Right hindlimb (tissue), 1 donor: ENCODE measurements at regions not wholly inside any gene's neighbourhood (a gene's known extent, or its start where the extent isn't known, plus 50 kb on each side); places are given as distances from the start of the nearest gene placed in this dataset.
"Not testable (repeated sequence)": the region's sequence is repeated elsewhere in the genome, so short reads cannot be mapped to it uniquely, and the experiment has no call there.

Experiments used
- DNase-seq: peaks from one replicate; pipeline ENCODE4 v3.0.0-alpha.2; 2018

GRCh38 chr12:83660727-83661358 is 974.1 kb downstream of the TMTC2 start:
- DNase-seq, result no peak

GRCh38 chr12:83659321-83659720 is 972.6 kb downstream of the TMTC2 start:
- no peak for DNase-seq

GRCh38 chr12:83656004-83656403 is 969.3 kb downstream of the TMTC2 start:
- DNase-seq, result no peak

- no peak for DNase-seq
These were observed 955.5 kb downstream of the TMTC2 start for GRCh38 chr12:83642205-83642604.

- no peak for DNase-seq
These were observed 955.1 kb downstream of the TMTC2 start for GRCh38 chr12:83641789-83642188.

GRCh38 chr12:83634726-83635267 is 948.1 kb downstream of the TMTC2 start:
- DNase-seq, result no peak

- peak; percentile 16 for DNase-seq
These were observed 943.8 kb downstream of the TMTC2 start for GRCh38 chr12:83630526-83630925.

GRCh38 chr12:83629931-83630330 is 943.2 kb downstream of the TMTC2 start:
- peak; percentile 39 for DNase-seq

GRCh38 chr12:83622205-83622604 is 935.5 kb downstream of the TMTC2 start:
- DNase-seq, result no peak

GRCh38 chr12:83619973-83620372 is 933.3 kb downstream of the TMTC2 start:
- DNase-seq, result no peak

- no peak for DNase-seq
These were observed 928.4 kb downstream of the TMTC2 start for GRCh38 chr12:83615152-83615551.

- no peak for DNase-seq
These were observed 926.9 kb downstream of the TMTC2 start for GRCh38 chr12:83613586-83614110.

GRCh38 chr12:83603106-83603505 is 916.4 kb downstream of the TMTC2 start:
- no peak for DNase-seq

- DNase-seq, result no peak
These were observed 888.6 kb downstream of the TMTC2 start for GRCh38 chr12:83575326-83575725.

GRCh38 chr12:83574142-83574541 is 887.4 kb downstream of the TMTC2 start:
- no peak for DNase-seq

- no peak for DNase-seq
These were observed 887.0 kb downstream of the TMTC2 start for GRCh38 chr12:83573671-83574070.

- DNase-seq, result no peak
These were observed 872.9 kb downstream of the TMTC2 start for GRCh38 chr12:83559650-83560049.

GRCh38 chr12:83556040-83556439 is 869.3 kb downstream of the TMTC2 start:
- not testable (repeated sequence) for DNase-seq

- no peak for DNase-seq
These were observed 854.7 kb downstream of the TMTC2 start for GRCh38 chr12:83541446-83541845.

GRCh38 chr12:83538361-83538965 is 851.8 kb downstream of the TMTC2 start:
- DNase-seq, result no peak

- no peak for DNase-seq
These were observed 850.8 kb downstream of the TMTC2 start for GRCh38 chr12:83537428-83538053.

GRCh38 chr12:83536496-83536895 is 849.8 kb downstream of the TMTC2 start:
- no peak for DNase-seq

GRCh38 chr12:83528571-83528970 is 841.9 kb downstream of the TMTC2 start:
- no peak for DNase-seq

GRCh38 chr12:83527810-83528209 is 841.1 kb downstream of the TMTC2 start:
- DNase-seq, result no peak
